ENCODE measurements at regions not wholly inside any gene's neighbourhood (a gene's known extent, or its start where the extent isn't known, plus 50 kb on each side); places are given as distances from the start of the nearest gene placed in this dataset.

- no peak for DNase-seq
Observed at GRCh38 chr5:175388531-175388930, 55.5 kb downstream of the DRD1 start.

- DNase-seq = no peak
Observed at GRCh38 chr5:175387144-175387543, 56.8 kb downstream of the DRD1 start.

GRCh38 chr5:175386526-175386925 lies 57.5 kb downstream of the DRD1 start:
- no peak for DNase-seq

- peak; percentile 80 for DNase-seq
Observed at GRCh38 chr5:175385691-175386362, 58.2 kb downstream of the DRD1 start.

GRCh38 chr5:175384724-175385552 lies 59.0 kb downstream of the DRD1 start:
- DNase-seq = peak; percentile 17

GRCh38 chr5:175383350-175383749 lies 60.6 kb downstream of the DRD1 start:
- DNase-seq = peak; percentile 78

GRCh38 chr5:175382171-175382570 lies 61.8 kb downstream of the DRD1 start:
- DNase-seq = peak; percentile 23

- DNase-seq = no peak
Observed at GRCh38 chr5:175381130-175381529, 62.9 kb downstream of the DRD1 start.

- no peak for DNase-seq
Observed at GRCh38 chr5:175380701-175381100, 63.3 kb downstream of the DRD1 start.

- DNase-seq = no peak
Observed at GRCh38 chr5:175379867-175380266, 64.1 kb downstream of the DRD1 start.

GRCh38 chr5:175378444-175379028 lies 65.4 kb downstream of the DRD1 start:
- no peak for DNase-seq

- no peak for DNase-seq
Observed at GRCh38 chr5:175377816-175378215, 66.2 kb downstream of the DRD1 start.

GRCh38 chr5:175374166-175374875 lies 69.7 kb downstream of the DRD1 start:
- no peak for DNase-seq

GRCh38 chr5:175365866-175366265 lies 78.1 kb downstream of the DRD1 start:
- no peak for DNase-seq

GRCh38 chr5:175363300-175363699 lies 80.7 kb downstream of the DRD1 start:
- no peak for DNase-seq

- no peak for DNase-seq
Observed at GRCh38 chr5:175357995-175358394, 86.0 kb downstream of the DRD1 start.

GRCh38 chr5:175356428-175356827 lies 87.6 kb downstream of the DRD1 start:
- DNase-seq = no peak

- no peak for DNase-seq
Observed at GRCh38 chr5:175354964-175355363, 89.0 kb downstream of the DRD1 start.

GRCh38 chr5:175353926-175354325 lies 90.1 kb downstream of the DRD1 start:
- DNase-seq = no peak

GRCh38 chr5:175351897-175352590 lies 91.9 kb downstream of the DRD1 start:
- peak; percentile 46 for DNase-seq

- DNase-seq = no peak
Observed at GRCh38 chr5:175351126-175351525, 92.9 kb downstream of the DRD1 start.

- no peak for DNase-seq
Observed at GRCh38 chr5:175347931-175348330, 96.1 kb downstream of the DRD1 start.

- DNase-seq = peak; percentile 24
Observed at GRCh38 chr5:175347027-175347426, 97.0 kb downstream of the DRD1 start.
